NCI-H460 (cell line): ENCODE measurements at regions not wholly inside any gene's neighbourhood (a gene's known extent, or its start where the extent isn't known, plus 50 kb on each side); places are given as distances from the start of the nearest gene placed in this dataset.
"Not testable (repeated sequence)": the region's sequence is repeated elsewhere in the genome, so short reads cannot be mapped to it uniquely, and the experiment has no call there.

Source experiments
- DNase-seq: peaks from one replicate; pipeline ENCODE4 v3.0.0-alpha.2; 2016; ENCODE audit warnings: low read depth; ENCODE audit errors: extremely low read depth

DNA sequence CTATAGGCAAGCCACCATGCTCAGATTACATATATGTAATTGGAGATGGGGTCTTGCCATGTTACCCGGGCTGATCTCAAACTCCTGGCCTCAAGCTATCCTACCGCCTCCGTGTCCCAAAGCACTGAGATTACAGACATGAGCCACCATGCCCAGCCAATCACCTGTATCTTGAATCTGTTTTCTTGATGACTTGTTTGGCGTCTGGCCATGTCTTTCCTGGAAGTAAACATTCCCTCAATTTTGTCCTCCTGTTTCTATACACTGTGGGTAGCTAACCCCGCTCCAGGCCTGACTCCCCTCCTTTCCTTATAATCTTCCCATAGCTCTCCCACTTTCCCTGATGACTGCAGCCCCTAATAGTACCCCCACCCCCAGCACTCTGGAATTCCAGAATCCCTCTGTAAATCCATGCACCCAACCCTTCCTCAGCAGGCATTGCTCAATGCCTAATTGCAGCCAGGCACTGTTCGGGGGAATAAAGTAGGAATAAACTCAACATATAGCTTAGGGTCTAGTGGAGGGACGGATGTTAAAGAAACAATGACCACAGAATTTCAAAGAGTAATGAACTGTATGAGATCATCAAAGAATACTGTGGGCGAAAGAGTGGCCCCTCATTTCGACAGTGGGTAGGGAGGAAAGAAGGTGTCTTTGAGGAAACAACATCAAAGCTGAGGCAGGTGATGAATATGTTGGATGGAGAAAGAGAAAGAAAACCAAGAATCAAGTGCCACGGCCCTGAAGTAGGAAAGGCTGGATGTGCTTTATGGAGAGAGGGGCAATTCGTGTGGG, 161.5 kb downstream of the ADSS2 start:
- no peak for DNase-seq

DNA sequence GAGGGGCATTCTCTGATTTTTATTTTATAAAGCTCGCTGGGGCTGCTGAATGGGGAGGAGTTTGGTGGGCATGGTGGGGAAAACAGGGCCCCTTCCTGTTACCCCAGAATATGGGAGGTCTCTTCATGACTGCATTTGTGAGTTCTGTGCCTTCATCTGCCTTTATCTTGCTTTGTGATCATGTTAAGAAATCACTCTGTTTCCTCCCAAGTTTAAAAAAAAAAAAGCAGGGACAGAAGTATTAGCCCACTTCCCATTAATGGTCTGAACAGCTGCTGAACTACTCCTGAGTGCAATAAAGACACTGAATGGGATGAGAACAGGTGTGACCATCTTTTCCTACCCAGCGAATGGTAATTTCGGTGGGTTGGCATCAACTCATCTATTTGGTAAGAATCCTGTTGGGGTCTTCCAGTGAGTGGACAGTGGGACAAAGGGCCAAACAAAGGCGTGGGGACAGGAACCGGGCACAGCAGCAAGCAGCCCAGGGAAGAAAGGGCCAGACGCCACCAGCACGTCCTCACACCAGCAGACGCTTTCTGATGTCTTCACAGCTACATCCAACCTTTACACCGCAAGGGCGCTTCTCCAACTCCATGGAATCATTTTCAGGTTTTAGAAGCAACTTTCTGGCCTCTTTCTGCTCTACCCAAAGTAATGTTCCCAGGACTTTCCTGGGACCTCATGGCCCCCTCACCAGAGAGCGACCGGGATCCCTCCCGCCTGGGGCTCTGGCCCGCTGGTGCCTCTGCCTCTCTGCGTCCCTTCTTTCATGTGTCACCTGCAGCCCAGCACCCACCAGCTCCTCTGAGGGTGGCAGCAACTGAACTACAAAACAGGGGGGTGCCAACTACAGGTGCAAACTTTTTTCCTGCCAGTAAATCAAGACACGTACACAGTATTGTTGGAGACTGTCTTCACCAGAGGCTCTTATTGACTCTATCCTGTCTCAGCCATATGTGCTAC, 160.2 kb downstream of the ADSS2 start:
- no peak for DNase-seq

DNA sequence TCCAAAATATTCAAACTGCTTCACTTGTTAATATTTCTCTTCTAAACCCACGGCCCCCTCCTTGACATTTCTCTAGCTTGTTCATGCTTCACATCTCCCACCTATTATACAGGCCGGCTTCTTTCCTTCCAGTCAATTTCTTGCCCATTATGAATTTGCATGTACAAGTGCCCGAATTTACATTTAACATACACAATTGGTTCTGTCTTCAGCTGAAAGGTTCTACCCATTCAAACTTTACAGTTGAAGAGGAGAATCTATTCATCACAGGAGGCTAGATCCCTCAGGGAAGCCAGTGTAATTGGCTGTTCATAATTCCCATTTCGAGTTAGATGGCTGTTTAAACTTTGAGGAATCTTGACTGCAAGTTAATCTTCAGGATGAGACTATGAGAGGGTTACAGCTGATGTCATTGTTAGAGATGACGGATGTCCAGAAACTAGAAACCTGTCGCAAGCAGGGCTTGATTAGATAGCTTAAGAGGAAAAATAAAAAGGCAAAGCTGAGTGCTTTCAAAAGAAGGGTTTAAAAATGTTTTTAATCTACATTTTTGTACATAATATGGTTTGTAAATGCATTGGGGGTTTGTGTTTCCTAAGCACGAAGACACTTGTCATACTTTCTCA, 157.0 kb downstream of the ADSS2 start:
- no peak for DNase-seq

DNA sequence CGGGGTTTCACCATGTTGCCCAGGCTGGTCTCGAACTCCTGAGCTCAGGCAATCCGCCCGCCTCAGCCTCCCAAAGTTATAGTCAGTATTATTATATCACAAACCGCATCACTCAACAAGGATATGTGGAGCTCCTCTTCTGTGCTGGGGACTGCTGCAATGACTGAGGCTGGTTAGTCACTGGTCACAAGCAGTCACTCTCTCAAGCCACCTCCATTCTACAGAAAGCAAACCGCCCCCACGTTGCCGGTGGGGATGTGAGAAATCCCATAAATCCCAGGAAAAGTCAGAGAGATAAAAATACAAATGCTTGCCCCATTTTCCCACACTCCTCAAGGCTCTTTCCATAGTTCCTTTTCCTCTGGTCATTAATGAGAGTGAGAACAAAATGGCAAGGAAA, 155.7 kb downstream of the ADSS2 start:
- DNase-seq = no peak

DNA sequence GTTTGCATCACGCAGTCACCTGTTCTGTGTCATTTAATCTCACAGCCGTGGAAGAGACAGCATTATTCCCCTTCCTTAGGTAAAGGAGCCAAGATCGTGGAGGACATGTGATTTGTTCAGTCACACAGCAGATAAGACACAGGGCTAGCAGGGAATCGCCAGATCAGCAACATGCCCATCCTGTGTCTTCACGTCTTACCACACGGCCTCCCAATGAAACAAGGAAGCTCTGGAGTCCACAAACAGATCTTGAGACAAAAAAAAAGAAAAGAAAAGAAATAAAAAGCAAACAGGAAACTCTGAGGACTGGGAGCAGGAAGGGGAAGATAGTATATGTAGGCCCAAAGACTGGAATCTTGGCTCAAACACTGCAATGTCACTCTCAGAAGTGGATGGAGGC, 155.3 kb downstream of the ADSS2 start:
- no peak for DNase-seq

DNA sequence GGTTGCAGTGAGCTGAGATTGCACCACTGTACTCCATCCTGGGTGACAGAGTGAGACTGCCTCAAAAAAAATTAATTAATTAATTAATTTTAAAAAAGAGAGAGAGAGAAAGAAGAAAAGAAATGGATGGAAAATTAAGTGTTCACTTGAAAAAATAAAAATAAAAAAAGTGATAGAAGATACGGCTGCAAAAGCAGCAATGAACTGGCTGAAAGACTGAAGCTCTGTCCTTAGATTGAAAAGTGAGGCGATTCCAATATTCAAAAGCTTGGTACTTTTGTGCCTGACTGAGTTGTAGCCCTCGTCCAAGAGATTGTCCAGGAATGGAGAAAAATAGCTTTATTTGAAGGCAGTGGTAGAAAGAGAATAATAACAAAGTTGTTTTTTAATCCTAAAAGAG, 154.6 kb downstream of the ADSS2 start:
- no peak for DNase-seq

DNA sequence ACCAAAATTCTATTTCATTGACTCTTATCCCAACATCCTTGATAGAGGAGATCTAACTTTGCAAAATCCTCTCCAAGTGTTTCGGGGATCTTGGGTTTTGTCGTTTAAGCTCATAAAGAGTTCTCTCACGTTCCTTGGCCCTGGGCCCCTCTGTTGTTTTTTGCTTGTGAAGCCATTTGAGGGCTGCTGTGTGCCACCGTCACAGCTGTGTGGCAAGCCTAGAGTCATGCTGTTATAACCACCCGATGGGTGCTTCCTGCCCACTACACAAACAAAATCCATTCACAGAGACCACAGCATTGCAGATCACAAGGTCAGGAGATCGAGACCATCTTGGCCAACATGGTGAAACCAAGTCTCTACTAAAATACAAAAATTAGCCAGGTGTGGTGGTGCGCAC, 154.1 kb downstream of the ADSS2 start:
- DNase-seq = no peak

DNA sequence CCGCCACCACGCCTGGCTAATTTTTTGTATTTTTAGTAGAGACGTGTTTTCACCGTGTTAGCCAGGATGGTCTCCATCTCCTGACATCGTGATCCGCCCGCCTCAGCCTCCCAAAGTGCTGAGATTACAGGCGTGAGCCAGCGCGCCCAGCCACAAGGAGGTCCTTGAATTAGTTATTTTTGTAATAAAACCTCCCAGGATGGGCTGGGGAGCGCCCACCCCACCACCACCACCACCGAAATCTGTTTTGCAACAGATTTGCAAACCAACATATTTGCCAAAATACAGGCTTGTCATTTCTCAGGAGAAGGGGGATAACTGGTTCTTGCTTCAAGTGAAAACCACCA, 151.7 kb downstream of the ADSS2 start:
- DNase-seq = not testable (repeated sequence)

DNA sequence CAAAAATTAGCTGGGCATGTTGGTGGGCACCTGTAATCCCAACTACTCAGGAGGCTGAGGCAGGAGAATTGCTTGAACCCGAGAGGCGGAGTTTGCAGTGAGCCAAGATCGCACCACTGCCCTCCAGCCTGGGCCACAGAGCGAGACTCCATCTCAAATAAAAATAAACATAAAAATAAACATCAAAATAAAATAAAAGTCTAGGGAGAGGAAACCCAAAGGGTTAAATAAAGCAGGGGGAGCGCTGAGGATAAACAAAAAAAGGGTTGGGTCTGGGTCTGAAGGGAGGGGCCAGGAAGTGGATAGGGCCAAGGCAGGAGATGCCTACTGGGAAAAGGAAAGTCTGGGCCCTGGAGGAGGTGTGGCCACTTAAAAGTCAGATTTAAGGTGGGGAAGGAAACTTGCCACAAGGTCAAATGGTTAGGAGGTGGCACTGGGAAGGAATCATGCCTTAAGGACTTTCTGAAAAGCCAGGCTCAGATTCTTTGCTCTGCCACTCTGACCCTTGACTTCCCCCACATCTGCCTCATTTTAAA, 150.0 kb downstream of the ADSS2 start:
- DNase-seq = no peak

DNA sequence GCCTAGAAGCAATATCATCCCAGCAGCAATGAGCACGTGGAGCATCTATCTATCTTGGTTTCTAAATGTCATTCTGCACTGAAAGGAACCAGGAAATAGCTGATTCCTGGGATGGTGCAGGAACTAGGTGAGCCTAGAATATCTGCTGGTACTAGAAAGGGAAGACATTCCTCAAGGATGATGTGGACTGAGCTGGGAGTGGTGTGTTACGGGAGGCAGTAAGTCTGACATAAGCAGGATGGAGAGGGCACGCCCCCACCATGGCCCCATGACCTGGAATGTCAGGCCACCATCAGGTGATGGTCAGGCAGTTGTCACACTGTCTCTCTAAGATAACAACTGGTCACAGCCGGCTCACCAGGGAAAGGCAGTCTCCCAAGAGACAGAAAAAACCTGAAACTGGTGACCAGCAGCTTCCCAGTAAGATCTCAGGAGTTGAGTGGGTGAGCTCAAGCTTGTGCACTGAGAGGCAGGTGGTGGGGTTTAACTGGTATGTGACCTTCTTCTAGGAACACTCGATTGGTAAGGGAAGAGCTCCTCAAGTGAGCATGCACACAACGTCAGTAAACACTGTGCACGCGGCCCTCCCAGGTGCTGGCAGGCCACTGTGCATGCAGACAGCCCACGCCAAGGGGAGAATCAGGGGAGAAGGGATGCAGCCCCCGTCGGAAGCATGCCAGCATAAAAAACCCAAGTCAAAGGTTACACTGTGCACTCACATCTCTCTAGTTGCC, 148.7 kb downstream of the ADSS2 start:
- peak; percentile 27 for DNase-seq

DNA sequence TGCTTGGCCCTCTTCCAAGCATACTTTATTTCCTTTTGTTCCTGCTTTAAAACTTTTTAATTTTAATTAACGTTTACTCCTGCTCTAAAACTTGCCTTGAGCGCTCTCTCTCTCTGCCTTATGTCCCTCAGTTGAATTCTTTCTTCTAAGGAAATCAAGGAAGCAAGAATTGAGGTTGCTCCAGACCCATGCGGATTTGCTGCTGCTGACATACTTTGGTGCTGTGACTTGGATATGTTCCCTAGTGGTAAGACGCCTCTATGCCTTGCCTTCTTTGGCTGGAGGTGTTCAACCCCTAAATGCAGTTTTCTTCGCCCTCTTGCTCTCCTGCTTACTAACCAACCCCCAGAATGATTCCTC, 148.1 kb downstream of the ADSS2 start:
- no peak for DNase-seq

DNA sequence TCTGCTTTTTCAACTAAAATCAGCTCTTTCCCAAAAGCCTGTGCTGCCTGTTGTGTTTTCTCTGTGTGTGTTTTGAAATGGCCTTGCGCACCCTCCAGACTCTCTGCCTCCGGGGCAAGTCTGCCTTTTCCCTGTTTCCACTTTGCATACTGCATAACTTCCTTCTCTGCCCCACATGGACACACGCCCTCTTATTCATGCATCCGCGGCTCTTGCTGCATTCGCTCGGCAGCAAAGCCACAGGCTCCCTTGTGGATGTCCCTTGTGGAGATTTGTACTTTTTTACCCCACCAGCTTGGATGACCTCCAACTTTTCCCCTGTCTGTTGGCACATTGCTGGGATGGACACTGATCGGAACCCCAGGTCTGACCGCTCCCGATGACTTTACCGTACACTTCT, 147.6 kb downstream of the ADSS2 start:
- DNase-seq = no peak

DNA sequence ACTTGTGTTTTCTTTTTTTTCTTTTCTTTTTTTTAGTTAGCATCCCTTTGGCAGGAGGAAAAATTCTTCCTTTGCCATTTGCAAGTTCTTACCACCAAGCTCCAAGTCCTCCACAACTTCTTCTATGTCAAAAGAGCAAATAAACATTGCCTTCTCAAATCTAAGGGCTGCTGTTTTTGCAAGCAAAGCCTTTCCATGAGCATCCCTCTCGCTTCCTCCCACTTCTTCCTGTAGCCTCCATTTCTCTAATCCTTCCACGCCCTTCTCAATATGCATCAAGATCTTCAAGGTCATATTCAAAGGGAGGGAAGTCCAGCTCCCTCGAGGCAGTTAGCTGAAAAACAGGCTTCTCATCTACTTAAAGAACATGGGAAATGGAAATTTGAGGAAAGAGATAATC, 147.1 kb downstream of the ADSS2 start:
- no peak for DNase-seq

DNA sequence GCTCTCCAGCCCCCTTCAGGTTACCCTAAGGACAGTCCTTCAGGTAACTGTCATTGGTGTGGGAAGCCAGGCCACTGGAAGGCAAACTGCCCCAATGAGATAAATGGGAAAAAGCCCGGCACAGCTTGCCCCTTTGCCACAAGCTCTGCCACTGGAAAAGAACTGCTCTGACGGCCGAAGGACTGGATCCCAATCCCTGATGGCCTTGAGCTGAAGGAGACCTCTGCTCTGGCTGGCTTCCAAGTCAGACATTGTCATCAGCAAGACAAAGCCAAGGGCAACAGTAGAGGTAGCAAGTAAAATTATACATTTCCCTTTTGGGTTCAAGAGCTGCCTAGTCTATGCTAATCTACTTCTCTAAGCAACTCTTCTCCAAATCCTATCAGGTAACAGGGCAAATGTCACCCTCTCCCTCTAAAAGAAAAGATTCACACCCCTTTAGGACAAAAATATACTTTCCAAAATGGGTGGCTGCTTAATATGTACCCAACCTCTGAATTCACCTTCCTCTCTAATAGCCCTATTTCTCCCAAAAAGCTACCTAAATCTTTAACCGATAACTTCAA, 145.8 kb downstream of the ADSS2 start:
- DNase-seq = no peak

DNA sequence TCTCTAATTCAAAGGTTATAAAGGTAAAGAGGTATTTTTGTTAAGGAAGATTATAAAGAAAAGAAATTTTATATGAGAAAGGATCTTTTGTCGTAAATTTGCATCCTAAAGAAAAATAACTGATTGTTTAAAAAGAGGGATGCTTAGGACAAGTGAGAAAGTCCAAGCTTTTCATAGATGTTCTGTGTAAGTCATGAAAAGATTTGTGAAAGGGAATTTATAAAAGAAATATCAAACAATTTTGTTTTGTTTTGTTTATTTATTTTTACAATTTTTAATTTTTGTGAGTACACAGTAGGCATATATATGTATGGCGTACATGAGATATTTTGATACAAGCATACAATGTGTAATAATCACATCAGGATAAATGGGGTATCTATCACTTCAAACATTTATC, 145.2 kb downstream of the ADSS2 start:
- DNase-seq = no peak

DNA sequence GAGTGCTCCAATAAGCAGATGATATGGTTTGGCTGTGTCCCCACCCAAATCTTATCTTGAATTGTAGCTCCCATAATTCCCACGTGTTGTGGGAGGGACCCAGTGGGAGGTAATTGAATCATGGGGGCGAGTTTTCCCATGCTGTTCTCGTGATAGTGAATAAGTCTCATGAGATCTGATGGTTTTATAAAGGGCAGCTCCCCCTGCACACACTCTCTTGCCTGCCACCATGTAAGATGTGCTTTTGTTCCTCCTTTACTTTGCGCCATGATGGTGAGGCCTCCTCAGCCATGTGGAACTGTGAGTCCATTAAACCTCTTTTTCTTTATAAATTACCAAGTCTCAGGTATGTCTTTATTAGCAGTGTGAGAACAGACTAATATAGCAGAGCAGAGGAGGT, 142.5 kb downstream of the ADSS2 start:
- DNase-seq = not testable (repeated sequence)

DNA sequence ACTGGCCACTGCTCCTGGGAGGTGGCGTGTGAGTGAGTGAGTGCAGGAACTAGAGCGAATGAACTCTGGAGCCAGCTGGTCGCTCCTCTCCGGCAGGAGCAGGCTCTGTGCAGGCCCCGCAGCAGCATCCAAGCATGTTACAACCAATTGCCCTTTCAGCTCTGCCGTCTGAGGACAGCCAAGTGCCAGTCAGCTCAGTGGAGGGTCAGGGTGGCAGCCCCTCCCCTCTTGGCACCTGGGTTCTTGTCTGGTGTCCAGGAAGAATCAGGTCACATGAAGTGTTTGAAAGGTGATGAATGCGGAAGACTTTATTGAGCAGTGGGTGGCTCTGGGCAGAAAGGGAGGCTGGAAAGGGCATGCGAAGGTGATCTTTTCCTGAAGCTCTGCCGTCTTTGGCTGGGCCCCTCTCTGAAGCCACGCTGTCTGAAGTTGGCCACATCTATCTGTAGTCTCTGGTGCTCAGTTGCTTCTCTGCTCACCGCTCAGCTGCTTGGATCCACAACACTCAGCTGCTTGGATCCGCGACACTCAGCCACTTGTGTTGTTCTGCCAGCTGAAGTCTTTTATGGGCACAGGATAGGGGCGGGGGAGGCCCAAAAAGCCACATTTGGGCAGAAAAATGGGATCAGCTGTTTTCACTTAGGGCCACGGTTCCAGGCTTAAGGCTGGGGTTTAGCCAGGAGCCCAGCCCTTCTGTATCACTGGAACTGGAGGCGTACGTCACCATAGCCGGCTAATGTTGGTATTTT, 139.8 kb downstream of the ADSS2 start:
- no peak for DNase-seq

DNA sequence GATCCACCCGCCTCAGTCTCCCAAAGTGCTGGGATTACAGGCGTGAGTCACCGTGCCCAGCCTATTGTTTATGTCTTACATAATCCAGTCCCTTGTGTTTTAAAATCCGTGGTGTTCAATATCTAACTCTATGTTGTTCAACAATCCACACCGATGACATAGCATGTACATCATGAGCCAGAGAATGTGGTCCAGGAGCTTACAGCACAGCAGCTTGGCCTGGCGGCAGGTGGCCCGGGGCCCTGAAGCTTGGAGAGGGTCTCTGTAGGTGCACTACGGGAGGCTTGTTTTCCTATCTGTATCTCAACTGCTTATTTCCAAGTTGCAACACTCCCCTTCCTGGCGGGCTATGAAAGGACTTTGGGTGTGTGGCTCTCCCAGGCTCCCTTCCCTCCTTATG, 138.4 kb downstream of the ADSS2 start:
- no peak for DNase-seq

DNA sequence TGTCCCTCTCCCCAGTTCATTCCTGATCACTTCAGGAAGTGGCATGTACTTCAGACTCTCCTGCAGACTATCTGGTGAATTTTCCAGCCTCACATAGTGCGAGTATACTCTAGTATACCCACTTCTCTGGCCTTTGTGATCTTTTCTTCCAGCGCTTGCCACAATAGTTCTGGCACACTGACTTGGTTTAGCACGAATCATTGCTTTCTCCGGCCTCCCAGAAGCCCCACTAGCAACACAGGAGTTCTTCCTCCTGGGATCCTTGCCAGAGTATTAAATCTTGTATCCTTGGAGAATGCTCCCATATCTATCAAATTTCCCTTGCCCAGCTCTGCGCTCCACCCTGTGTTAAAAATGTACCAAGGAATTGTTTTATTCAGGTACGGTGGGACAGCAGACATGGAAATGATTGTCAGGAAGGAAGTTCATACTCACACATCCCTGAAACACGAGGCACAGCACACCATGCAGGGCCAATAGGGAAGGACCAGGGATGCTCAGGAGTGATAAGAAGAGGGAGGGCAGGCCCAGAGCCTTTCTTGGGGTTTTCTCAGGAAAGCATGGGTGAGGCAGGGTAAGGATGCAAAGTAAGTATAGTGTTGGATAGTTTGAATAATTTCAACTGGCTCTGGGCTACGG, 136.7 kb downstream of the ADSS2 start:
- DNase-seq = no peak
